Activated gamma-delta T cell treated with anti-CD3 and anti-CD28 coated beads, Interleukin-2, amount 50 U/mL, for 16 hours (primary cell): ENCODE measurements at regions not wholly inside any gene's neighbourhood (a gene's known extent, or its start where the extent isn't known, plus 50 kb on each side); places are given as distances from the start of the nearest gene placed in this dataset.
"Not testable (repeated sequence)": the region's sequence is repeated elsewhere in the genome, so short reads cannot be mapped to it uniquely, and the experiment has no call there.

Experiments used
- DNase-seq: peaks from one replicate; pipeline ENCODE4 v3.0.0-alpha.2; 2020; ENCODE audit warnings: low read depth

DNA sequence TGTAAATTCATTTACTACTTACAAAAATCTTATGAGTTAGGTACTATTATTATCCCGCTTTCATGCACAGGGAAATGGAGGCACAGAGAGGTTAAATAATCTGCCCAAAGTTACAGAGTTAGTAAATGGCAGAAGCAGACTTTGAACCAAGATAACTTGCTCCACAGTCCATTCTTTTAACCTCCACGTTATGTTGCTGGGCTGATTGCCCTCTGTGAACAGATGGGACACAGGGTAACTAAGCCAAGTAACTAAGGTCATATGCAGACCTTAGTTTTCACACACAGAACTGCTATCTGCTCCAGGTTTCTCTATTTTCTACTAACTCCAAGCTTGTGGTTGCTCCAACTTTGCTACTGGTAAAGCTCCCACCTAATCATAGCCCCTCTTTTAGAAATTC lies 147.1 kb upstream of the IFNG-AS1 start:
- DNase-seq = no peak

DNA sequence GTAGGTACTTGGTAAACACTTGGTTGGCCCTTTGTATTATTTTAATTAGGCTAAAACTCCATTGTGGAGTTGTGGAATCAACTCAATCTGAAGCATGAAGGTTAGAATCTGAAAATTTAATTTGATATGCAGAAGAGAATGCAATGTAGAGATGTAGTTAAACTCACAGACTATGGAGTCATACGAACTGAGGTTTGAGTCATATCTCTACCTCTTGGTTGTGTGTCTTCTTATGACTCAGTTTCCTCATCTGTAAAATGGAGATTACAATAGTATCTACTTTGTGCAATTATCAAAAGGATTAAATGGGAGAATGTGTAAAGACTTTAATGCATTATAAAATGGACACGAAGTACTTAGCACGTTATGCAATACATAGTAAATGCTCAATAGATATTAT lies 146.0 kb upstream of the IFNG-AS1 start:
- DNase-seq = no peak

DNA sequence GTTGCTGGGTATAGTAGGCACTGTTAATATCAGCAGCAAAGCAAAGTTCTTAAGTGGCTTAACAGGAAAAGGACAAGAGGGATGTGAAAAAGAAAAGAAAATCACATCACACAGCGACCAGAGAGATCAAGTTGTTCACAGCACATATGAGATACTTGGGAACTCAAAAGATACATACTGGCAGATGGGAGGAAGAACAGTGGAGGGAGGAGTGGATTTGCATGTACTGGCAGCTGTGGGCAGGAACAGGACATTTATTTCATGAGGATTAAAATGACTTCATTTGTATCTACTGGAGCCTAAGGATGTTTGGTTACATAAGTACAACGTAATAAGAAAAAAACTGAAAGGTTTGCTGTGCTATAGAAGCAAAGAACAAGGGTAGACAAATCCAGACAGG lies 136.5 kb upstream of the IFNG-AS1 start:
- DNase-seq = no peak

DNA sequence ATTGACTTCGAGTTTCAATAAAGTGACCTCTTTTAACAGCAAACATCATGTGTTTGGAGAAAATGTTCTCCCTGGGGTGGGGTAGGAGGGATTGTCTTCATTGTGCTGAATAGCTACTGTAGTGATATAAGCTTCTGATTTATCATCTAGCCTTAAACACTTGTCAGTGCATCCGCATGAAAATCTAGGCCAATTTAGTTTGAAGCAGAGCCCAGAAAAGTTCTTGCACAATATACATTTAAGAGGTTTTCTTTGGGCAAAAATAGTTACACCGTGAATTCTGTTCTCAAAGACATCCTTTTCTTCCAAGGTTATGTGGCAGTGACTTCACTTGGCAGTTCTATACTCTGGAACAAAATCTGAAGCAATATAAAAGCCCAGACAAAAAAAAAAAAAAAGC lies 136.0 kb upstream of the IFNG-AS1 start:
- no peak for DNase-seq

DNA sequence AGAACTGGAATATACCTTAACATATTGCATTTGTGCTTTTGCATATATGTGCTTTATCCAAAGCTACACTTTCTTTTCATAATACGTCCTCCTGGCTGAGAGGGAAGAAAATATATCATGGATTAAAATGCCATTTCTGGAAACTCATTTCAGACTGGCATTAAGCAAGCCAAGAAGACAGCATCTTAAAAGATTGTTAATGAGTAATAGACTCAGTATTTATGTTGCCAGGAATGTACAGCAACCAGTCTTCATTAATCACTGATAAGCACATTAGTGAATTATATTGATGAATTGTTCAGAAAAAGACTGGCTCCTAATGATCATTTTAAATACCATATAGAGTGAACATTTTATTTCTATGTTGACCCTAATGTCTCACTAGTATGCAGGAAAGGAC lies 134.9 kb upstream of the IFNG-AS1 start:
- DNase-seq = no peak

DNA sequence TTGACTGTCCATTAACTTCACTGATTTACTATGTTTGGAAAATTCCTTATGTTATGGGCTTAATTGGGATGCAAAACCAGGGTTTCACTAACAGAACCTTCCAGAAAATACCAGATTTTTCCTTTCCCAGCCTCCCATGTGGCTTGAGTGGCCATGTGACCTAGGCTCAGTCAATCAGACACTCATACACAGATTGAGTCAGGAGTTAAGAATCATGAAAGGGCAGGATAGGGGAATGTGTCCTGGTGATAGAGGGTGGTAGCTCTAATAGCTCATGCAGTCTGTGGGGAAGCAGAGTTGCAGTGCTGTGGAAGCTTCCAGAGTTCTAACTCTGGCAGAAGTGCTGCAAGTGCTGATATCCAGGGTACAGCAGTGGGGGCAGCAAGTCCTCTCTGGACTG lies 134.1 kb upstream of the IFNG-AS1 start:
- DNase-seq = no peak

DNA sequence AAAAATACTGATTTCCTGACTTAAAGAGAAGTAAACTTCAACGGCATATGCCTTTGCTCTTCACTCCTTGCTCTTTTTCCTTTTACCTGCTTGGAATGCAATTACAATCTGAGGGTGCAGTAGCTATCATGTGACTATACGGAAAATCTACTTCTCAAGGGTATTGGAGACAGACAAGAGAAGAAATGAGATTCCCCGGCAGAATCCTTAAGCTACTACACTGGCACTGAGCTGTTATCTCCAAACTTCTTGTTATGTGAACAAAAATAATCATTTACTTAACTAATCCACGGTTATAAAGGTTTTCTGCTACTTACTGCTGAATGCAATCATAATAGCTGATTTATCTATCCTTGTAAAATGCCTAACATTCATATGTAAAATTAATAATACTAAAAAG lies 118.0 kb upstream of the IFNG-AS1 start:
- DNase-seq = no peak

DNA sequence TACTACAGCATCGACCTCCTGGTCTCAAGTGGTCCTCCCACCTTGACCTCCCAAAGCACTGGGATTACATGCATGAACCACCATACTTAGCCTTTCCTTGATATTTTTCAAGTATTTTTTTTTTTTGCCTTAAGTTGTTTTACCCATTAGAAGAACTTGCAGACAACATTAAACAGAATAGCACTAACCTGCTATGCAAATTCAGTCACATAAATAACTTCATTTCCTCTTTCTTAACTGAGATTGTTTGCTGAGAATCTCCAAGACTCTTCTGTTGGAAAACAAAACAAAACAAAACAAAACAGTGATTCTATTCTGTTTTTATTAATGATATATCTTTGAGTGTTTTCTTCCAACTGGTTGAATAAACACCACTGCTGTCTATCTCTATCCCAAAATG lies 115.9 kb upstream of the IFNG-AS1 start:
- DNase-seq = no peak

DNA sequence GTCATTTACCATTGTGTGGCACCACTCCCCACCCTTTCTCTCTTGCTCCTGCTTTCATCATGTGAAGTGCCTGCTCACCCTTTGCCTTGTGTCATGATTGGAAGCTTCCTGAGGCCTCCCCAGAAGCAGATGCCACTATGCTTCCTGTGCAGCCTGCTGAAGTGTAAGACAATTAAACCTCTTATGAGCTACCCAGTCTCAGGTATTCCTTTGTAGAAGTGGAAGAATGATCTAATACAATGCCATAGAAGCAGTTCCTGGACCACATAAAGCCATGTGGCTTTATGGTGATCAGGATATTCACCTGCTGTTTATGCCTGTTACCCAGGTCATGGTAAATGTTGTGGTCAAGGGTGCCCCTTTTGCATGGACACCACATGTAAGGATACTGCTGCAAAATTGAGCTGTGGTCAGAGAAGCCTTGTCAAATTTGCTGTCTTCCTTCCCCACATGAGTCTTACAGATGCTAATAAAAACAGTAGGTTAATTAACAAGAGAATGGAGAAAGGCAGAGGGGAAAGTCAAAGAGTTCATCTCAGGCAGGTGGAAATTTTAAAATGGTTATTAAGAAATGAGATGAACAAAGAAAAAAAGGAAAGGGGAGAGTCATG lies 112.8 kb upstream of the IFNG-AS1 start:
- DNase-seq = no peak

DNA sequence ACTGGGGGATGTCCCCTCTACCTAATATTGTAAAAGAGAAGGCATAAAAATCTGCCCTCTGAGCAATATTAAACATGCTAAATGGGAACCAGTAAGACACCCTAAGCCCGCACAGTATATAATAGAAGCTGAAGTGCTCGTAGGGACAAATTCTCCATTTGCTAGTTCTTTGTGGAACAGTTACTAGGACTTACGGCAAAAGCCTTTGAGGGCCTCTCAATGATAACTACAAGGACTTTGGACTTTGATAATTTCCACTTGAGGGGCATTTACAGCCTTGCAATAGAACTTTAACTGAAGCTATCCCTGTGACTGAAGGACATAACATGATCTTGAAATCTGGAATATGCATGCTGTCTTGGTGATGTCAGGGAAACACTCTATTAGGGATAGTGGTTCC lies 111.5 kb upstream of the IFNG-AS1 start:
- DNase-seq = no peak

DNA sequence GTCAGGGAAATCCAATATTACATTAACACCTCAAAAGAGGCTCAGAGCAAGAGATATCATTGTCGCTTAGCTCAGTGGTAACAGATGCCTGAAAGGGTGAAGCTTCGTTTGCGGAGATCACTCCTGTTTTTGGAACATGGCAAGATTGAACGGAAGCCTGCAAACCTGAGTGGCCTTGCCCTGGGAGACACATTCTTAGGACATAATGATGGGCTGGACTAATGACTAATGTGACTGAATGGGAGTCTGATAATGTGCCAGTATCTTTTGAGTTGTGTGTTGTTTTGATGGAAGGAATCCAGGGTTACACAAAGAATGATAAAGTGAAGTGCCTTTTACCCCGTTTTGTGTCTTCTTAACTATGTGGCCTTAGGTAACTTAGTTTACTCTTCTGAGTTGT lies 109.3 kb upstream of the IFNG-AS1 start:
- DNase-seq = no peak

DNA sequence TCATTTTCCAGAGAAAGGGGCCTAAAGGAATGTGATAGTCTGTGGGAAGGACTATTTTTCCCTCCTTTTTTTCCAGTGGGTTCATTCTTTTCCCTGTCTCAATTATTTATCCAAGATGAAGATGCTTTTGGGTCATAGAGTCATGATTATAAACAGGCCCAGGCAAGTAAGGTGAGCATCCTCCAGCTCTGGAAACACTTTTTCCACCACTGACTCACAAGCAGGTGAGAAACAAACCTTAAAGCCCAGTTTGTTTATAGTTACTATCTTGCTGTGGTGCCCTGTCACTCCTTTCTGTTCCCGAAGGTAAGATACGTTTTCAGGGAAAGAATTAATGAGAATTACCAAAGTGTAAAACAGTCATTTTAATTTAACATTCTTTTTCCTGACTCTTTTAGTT lies 107.7 kb upstream of the IFNG-AS1 start:
- no peak for DNase-seq

DNA sequence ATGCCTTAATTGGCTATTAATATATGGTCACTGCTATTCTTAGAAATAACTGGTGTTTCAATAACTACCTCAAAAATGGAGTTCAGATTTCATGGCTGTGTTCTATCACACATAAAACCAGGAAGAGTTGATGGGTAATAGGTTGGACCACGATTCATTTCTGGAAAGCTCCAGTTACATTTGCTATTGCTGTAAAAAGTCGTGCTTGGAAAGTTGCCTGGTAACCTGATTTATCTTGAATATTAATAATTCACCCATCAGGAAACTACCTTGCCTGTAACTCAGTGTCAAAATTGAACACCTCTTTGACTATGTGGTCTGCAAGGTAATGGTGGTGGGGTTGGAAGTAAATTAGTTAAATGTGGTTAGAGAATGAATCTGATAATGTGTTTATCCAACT lies 104.7 kb upstream of the IFNG-AS1 start:
- no peak for DNase-seq

DNA sequence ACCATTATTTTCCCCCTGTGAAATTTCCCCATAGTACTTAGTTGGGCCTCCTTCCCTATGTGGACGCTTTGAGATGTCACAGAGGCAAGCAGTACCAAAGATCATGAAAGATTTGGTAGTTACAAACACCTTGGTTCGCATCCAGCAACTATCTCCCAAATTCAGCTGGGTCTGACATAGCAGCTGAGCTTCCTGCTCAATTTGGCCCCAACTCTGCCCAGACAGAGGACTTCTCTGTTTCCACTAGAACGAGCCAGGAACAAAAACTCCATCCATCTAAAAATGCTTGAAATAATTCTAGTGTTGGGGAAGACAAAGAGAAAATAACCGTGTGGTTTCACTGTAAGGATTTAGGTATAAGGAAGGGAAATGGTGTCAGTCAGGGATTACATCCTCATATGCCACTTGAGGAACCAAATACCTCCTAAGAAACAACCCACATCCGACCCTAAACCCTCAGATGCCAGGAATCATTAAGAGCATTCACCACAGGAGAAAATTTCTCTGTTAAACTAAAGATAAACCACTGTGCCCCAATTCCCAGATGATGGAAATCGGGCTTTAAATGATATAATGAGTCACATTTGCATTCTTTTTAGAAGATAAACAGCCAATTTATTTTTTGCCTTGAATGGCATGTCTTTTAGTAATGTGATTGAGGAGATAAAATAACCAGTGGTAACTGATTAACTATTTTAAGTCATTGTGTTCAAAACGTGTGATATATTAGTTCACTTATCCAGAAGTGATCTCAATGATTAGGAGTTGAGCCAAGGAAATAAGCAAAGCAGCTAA lies 103.7 kb upstream of the IFNG-AS1 start:
- DNase-seq = no peak

DNA sequence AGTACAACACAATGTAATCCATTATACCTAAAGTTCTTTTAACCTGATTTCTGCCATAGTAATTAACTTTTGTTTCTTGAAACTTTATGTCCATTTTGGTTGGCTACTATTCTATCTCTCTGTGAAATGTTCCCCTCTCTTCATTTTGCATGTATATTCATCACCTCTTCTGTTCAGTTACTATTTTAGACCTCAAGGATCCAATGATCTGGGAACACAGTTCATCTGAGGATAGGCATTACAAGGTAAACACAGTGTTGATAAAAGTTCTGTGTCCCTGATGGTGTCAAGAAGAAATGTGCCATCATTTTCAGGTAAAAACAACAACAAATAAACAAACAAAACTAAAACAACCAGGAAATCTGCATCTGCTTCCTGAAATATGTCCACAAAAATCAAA lies 102.2 kb upstream of the IFNG-AS1 start:
- no peak for DNase-seq

DNA sequence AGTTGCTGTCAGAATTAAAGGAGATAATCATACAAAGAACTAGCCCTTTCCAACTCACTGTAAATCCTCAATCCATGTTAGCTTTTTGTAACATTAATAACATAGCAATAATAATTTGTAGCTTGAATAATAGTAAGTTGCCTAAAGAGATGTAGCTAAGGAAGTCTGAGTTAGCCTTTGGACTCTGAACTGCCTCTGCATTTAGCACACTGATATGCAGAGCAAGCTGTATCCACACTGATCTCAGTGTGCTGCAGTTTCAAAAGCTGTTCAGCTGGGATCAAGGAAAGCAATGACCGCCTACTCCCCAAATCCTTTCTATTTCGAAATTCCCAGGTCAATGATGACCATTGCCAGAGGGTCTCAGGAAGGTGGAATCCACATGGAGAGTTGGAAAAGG lies 99.3 kb upstream of the IFNG-AS1 start:
- no peak for DNase-seq

DNA sequence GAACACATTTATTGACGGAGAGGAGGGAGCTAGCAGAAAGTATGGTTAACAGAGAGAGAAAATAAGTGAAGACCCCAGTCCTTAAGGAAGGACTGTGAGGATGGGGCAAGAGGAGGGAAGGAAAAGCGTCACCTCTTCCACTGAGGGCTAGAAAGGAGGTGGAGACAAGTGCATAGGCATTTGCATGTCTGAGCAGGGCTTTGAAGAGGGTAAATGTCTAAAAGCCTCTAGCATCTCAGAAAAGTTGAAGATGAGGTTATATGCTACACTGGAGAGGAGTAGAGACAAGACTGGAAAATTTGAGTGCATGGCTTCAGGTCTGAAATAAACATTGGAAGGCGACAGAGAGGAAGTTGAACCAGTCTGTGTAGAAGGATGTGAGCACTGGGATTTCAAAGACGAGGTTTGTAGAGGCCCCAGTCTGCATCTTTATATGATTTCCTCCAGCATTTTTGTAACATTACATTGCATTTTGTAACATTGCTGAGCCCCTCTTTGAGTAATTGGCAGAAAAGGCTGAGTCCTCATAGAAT lies 98.5 kb upstream of the IFNG-AS1 start:
- no peak for DNase-seq

DNA sequence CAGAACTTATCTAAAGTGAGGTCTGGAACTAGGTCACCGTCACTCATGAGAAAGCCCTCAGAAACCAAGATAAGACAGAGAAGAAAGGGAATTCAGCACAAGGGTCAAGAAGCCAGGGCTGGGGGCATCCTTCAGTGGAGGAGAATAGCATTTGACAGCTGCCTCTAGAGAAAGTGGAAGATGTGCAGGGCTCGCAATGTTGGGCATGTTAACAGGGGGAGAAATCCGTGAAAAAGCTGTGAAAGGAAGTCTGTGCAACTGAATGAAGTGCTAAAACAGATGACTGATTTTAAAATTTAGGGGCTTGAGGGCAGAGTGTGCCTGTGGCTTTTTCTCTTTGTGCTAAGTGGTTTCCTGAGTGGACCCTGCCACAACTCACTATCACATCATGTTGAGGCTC lies 97.7 kb upstream of the IFNG-AS1 start:
- no peak for DNase-seq

DNA sequence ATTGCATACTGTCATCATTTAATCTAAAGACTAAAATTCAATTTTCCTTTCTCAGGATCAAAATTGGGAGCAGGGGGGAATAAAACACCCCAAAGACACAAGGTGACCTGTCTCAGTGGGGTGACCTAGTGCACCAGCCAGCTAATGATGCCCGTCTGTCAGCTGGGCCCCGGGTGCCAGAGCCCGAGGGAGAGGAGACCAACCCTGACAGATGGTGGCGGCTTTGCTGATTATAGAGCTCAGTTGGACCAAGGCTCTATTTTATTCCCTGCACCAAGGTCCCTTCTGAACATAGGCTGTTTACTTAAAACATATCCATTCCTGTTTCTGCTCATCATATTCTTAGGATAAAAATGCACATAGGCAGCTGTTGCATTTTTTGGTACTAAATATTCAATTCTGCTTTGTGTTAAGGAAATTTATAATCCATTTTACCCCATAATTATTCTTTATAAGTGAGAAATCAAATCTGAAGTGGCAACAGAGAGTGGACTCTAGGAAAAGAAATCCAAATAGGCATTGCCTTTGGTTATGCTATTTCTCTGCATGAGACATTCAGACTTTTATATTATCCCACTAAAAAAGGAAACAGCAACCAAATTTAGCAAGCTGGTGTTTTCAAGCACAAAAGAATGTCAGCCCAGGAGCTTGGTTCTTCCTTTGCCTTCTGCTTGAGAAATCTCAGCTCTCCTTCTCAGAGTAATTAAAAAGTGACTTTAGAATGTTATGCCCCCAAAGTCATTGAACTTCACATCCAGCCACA lies 96.8 kb upstream of the IFNG-AS1 start:
- DNase-seq = no peak

DNA sequence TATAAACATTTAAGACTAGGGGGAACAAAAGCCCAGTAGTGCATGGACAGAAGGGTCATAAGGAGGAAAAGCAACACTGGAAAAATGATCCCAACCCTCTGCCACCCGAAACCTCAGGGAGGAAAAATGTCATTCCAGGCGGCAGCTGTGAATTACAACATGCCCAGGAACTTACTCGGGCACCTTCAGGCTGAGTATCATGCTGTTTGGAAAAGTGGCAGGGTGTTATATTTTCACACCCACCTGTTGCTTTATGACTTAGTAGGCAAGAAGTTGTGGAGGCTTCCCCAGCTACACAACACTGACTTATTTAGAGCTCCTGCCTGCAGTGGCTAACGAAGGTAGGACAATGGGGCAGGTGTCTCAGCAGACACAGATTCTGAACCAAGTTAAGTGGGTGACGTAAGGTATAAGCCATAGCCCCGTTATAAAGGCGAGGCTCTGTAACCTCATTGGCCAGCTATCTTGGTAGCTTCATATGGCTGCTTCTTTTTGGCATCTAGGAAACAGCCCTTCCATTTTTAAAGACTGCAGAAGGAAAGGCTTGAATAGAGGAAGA lies 96.1 kb upstream of the IFNG-AS1 start:
- no peak for DNase-seq

DNA sequence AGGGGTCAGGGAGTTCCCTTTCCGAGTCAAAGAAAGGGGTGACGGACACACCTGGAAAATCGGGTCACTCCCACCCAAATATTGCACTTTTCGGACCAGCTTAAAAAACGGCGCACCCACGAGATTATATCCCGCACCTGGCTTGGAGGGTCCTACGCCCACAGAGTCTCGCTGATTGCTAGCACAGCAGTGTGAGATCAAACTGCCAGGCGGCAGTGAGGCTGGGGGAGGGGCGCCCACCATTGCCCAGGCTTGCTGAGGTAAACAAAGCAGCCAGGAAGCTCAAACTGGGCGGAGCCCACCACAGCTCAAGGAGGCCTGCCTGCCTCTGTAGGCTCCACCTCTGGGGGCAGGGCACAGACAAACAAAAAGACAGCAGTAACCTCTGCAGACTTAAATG lies 88.8 kb upstream of the IFNG-AS1 start:
- DNase-seq = not testable (repeated sequence)

DNA sequence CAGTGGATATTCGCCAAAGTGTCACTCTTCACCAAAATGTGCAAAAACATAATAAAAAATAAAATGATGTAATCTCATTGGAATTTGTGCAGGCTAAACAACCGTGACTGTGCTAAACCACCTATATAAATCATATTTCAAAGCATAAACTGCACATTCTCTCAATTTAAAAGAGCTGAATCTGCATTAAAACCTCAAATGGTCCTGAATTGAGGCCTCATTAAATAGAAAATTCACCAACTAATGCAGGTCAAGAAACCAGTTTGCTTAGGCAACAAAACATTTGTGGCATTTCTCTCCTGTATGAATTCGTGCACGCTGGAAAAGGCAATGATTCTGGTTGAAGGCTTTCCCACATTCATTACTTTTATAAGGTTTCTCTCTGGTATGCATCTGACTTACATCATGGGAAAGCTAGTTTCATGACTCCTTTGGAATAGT lies 80.1 kb upstream of the IFNG-AS1 start:
- DNase-seq = no peak

DNA sequence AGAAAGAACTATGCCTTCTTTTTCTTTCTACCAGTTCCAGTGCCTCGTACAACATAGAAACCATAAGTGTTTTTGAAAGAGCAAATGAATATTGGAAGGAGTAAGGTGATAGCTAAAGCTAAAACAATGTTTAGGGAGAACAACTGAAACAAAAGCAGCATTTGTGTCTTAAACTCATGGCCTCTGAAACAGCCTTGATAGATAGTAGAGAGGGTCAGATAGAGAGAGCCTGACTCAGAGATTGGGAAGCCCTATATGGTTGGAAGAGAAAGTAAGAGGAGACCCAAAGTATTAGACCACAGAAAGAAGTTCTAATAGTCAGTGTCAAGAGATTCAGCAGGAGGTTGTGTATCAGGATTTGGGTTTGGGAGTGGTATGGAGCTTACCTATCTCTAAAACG lies 79.6 kb upstream of the IFNG-AS1 start:
- no peak for DNase-seq
